GM23248 (cell line): ENCODE measurements at regions not wholly inside any gene's neighbourhood (a gene's known extent, or its start where the extent isn't known, plus 50 kb on each side); places are given as distances from the start of the nearest gene placed in this dataset.

Experiments
- EZH2 ChIP-seq: fragments of 200-600 bp; sonication (generic); IDR thresholded peaks from 2 replicates; pipeline ENCODE4 v1.6.1; 2018; ENCODE audit warnings: antibody characterized with exemption, mild to moderate bottlenecking; ENCODE audit not compliant: insufficient read depth, poor library complexity, severe bottlenecking
- EZH2phosphoT487 ChIP-seq: fragments of 200-600 bp; sonication (generic); IDR thresholded peaks from 2 replicates; pipeline ENCODE4 v1.6.1; 2018; ENCODE audit warnings: antibody characterized with exemption, moderate library complexity, mild to moderate bottlenecking, low read depth; ENCODE audit not compliant: insufficient read depth

GRCh38 chr18:29855637-29856036, 1186.9 kb downstream of the DSC3 start:
- TF ChIP-seq EZH2: no peak
- TF ChIP-seq EZH2phosphoT487: no peak
